Ishikawa (cell line): ENCODE measurements at regions not wholly inside any gene's neighbourhood (a gene's known extent, or its start where the extent isn't known, plus 50 kb on each side); places are given as distances from the start of the nearest gene placed in this dataset.

Source experiments
- CEBPB ChIP-seq: IDR thresholded peaks from 2 replicates; pipeline ENCODE4 v1.6.1; 2012
- CREB1 ChIP-seq: IDR thresholded peaks from 2 replicates; pipeline ENCODE4 v1.6.1; 2012; ENCODE audit warnings: low read depth
- EGR1 ChIP-seq: IDR thresholded peaks from 2 replicates; pipeline ENCODE4 v1.6.1; 2012
- EP300 ChIP-seq: IDR thresholded peaks from 2 replicates; pipeline ENCODE4 v1.6.1; 2012; ENCODE audit warnings: borderline replicate concordance
- FOXM1 ChIP-seq: IDR thresholded peaks from 2 replicates; pipeline ENCODE4 v1.6.1; 2012; ENCODE audit warnings: low read depth, borderline replicate concordance
- MAX ChIP-seq: IDR thresholded peaks from 2 replicates; pipeline ENCODE4 v1.6.1; 2012
- NFIC ChIP-seq: IDR thresholded peaks from 2 replicates; pipeline ENCODE4 v1.6.1; 2012
- RAD21 ChIP-seq: IDR thresholded peaks from 2 replicates; pipeline ENCODE4 v1.6.1; 2012; ENCODE audit warnings: low read depth
- REST ChIP-seq: IDR thresholded peaks from 2 replicates; pipeline ENCODE4 v1.6.1; 2012; ENCODE audit warnings: low read depth, mild to moderate bottlenecking
- TAF1 ChIP-seq: IDR thresholded peaks from 2 replicates; pipeline ENCODE4 v1.6.1; 2012; ENCODE audit warnings: low read depth, mild to moderate bottlenecking
- TCF12 ChIP-seq: IDR thresholded peaks from 2 replicates; pipeline ENCODE4 v1.6.1; 2012; ENCODE audit warnings: low read depth
- TEAD4 ChIP-seq: IDR thresholded peaks from 2 replicates; pipeline ENCODE4 v1.6.1; 2012
- USF1 ChIP-seq: IDR thresholded peaks from 2 replicates; pipeline ENCODE4 v1.6.1; 2012
- YY1 ChIP-seq: IDR thresholded peaks from 2 replicates; pipeline ENCODE4 v1.6.1; 2012; ENCODE audit warnings: low read depth
- ZBTB7A ChIP-seq: IDR thresholded peaks from 2 replicates; pipeline ENCODE4 v1.6.1; 2012; ENCODE audit warnings: low read depth

- TF ChIP-seq TCF12 (no peak), REST (no peak), YY1 (no peak), CREB1 (no peak), EP300 (no peak), EGR1 (no peak), ZBTB7A (no peak)
Measured at GRCh38 chr10:121362026-121362425, 236.2 kb downstream of the FGFR2 start.

GRCh38 chr10:121365566-121365965 lies 232.7 kb downstream of the FGFR2 start:
- TF ChIP-seq EGR1, result no peak
- TF ChIP-seq FOXM1, result no peak
- no peak for TF ChIP-seq ZBTB7A
- TF ChIP-seq USF1, result no peak

- no peak for TF ChIP-seq EGR1
Measured at GRCh38 chr10:121368347-121369025, 229.8 kb downstream of the FGFR2 start.

- TF ChIP-seq YY1 (no peak), USF1 (no peak), RAD21 (no peak), EGR1 (no peak), TCF12 (no peak), CREB1 (no peak), FOXM1 (no peak), TAF1 (no peak), REST (no peak), MAX (no peak), TEAD4 (no peak), NFIC (no peak), EP300 (no peak), CEBPB (no peak), ZBTB7A (no peak)
Measured at GRCh38 chr10:121369616-121370015, 228.6 kb downstream of the FGFR2 start.

- TF ChIP-seq CREB1 (no peak), EGR1 (no peak), CEBPB (no peak), USF1 (no peak), ZBTB7A (no peak), EP300 (no peak), TEAD4 (no peak), FOXM1 (no peak), MAX (no peak), TCF12 (no peak), REST (no peak), RAD21 (no peak), NFIC (no peak), TAF1 (no peak)
Measured at GRCh38 chr10:121371836-121372235, 226.4 kb downstream of the FGFR2 start.
